ENCODE measurements at regions not wholly inside any gene's neighbourhood (a gene's known extent, or its start where the extent isn't known, plus 50 kb on each side); places are given as distances from the start of the nearest gene placed in this dataset.
A peak's percentile ranks its signal among the peaks of the same experiment; 100 is the strongest.

- Mint-ChIP-seq H3K9me3 (peaks cover 2% of the 10 kb centered on the region), H3K4me1 (no peaks in the 10 kb centered on the region), H3K27me3 (ENCODE audit: low read depth) (no peaks in the 10 kb centered on the region), H3K27ac (ENCODE audit: unreplicated experiment) (no peak overlapping the region), H3K36me3 (ENCODE audit: low read depth) (no peaks in the 10 kb centered on the region), H3K4me3 (no peak overlapping the region)
- no peak for TF ChIP-seq CTCF (conservative IDR thresholded peaks at IDR 0.05)
- DNase-seq (ENCODE audit: low read depth, low spot score) = no peak
Observed at GRCh38 chr6:48775157-48775556, 664.2 kb upstream of the PTCHD4 start.

- no peak overlapping the region for H3K4me3 Mint-ChIP-seq
Observed at GRCh38 chr6:48774276-48774675, 663.3 kb upstream of the PTCHD4 start.

GRCh38 chr6:48766349-48766748, 655.4 kb upstream of the PTCHD4 start:
- no peaks in the 10 kb centered on the region for H3K36me3 Mint-ChIP-seq (ENCODE audit: low read depth)
- H3K4me3 Mint-ChIP-seq = no peak overlapping the region
- TF ChIP-seq CTCF (conservative IDR thresholded peaks at IDR 0.05) = no peak
- no peaks in the 10 kb centered on the region for H3K9me3 Mint-ChIP-seq
- peaks cover 7% of the 10 kb centered on the region for H3K27me3 Mint-ChIP-seq (ENCODE audit: low read depth)
- peaks cover 6% of the 10 kb centered on the region for H3K4me1 Mint-ChIP-seq
- no peak overlapping the region for H3K27ac Mint-ChIP-seq (ENCODE audit: unreplicated experiment)
- no peak for DNase-seq (ENCODE audit: low read depth, low spot score)

More at GRCh38 chr6:48774276-48774675, 663.3 kb upstream of the PTCHD4 start:
- Mint-ChIP-seq H3K27ac (ENCODE audit: unreplicated experiment) (no peak overlapping the region), H3K27me3 (ENCODE audit: low read depth) (peaks cover 3% of the 10 kb centered on the region), H3K36me3 (ENCODE audit: low read depth) (no peaks in the 10 kb centered on the region), H3K4me1 (no peaks in the 10 kb centered on the region), H3K9me3 (peaks cover under 1% of the 10 kb centered on the region)
- DNase-seq (ENCODE audit: low read depth, low spot score) = no peak
- TF ChIP-seq CTCF (conservative IDR thresholded peaks at IDR 0.05) = no peak

- Mint-ChIP-seq H3K27me3 (ENCODE audit: low read depth) (peaks cover 7% of the 10 kb centered on the region), H3K27ac (ENCODE audit: unreplicated experiment) (no peak overlapping the region), H3K4me1 (peaks cover 6% of the 10 kb centered on the region), H3K36me3 (ENCODE audit: low read depth) (no peaks in the 10 kb centered on the region), H3K4me3 (no peak overlapping the region), H3K9me3 (no peaks in the 10 kb centered on the region)
- TF ChIP-seq CTCF (conservative IDR thresholded peaks at IDR 0.05) = peak; percentile 83
- DNase-seq (ENCODE audit: low read depth, low spot score) = peak; percentile 32
Observed at GRCh38 chr6:48765352-48765961, 654.5 kb upstream of the PTCHD4 start.

GRCh38 chr6:48764286-48765044, 653.5 kb upstream of the PTCHD4 start:
- no peak for TF ChIP-seq CTCF (conservative IDR thresholded peaks at IDR 0.05)
- Mint-ChIP-seq H3K27me3 (ENCODE audit: low read depth) (peaks cover 5% of the 10 kb centered on the region), H3K36me3 (ENCODE audit: low read depth) (no peaks in the 10 kb centered on the region), H3K4me1 (peaks cover 6% of the 10 kb centered on the region), H3K4me3 (no peak overlapping the region), H3K27ac (ENCODE audit: unreplicated experiment) (no peak overlapping the region), H3K9me3 (peaks cover 4% of the 10 kb centered on the region)
- no peak for DNase-seq (ENCODE audit: low read depth, low spot score)

All from neural crest cell (in vitro differentiated cells).